Right forelimb (tissue), 1 donor: ENCODE measurements at regions not wholly inside any gene's neighbourhood (a gene's known extent, or its start where the extent isn't known, plus 50 kb on each side); places are given as distances from the start of the nearest gene placed in this dataset.

ENCODE experiments used
- DNase-seq: peaks from one replicate; pipeline ENCODE4 v3.0.0-alpha.2; 2018

DNA sequence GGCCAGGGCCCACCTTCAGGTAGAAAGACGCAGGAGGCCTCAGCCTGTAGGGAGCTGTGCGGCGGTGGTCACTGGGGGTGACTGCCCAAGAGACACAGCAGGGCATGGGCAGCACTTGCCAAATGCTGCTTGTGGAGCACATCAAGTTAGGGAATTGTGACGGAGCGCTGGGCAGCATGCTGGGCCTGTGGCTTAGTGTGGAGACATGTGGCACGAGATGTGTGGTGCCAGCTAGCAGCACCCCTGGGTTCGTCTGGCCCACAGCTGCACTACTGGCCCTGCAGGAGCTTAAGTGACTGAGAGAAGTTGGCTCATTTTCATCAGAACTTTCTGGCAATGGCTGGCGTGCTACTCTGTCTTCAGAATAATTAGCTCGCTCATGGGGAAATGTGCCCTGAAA is 213.1 kb upstream of the SYNDIG1 start:
- no peak for DNase-seq

DNA sequence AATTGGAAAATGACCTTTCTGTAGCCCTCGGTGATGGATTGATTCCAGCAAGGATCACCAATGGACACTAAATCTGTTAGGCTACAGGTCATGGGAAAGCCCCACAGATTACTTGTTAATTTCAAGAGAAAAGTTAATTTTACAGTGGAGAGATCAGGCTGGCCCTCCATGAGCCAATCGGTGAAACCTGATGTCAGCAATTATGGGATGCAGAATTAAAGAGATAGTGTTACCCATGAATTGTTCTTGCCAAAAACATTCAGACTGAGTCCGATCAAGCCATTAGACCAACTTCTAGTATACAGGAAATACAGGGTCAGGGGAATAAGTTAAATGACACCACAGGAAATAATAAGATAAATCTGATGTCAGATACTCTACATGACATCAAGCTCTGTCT is 214.9 kb upstream of the SYNDIG1 start:
- no peak for DNase-seq

DNA sequence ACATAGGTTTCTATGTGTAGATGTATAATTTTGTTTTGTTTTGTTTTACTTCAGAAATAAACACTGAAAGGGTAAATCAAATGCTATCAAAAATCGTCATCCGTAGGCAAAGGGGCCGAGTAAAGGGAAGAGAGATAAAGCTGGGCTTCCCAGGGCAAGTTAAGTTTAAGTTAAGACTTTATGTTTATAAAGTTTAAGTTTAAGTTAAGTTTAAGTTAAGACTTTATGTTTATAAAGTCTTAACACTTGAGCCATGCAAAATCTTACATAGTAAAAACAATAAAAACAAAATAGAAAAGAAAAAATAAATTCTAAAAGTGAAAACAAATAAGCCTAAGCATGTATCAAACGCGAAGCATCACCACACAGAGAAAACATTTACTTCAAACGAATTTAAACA is 216.1 kb upstream of the SYNDIG1 start:
- DNase-seq: no peak

DNA sequence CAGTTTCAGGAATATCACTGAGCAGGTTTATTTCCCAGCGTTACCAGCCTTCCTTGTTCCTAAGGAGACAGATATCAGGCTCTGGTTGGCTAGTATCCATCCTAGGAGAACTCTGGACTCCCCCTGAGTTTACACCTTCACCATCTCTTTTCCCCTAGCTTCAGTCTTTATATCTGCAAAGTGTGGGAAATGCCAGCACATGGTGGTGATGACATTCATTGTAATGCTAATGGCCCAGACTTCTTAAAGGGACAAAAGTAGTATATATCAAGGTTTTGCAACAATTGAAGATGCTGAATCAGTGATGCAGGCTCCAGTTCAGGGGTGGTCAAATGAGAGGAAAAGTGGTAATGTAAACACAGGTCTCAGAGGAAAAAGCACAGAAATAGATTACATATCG is 224.3 kb upstream of the SYNDIG1 start:
- no peak for DNase-seq

DNA sequence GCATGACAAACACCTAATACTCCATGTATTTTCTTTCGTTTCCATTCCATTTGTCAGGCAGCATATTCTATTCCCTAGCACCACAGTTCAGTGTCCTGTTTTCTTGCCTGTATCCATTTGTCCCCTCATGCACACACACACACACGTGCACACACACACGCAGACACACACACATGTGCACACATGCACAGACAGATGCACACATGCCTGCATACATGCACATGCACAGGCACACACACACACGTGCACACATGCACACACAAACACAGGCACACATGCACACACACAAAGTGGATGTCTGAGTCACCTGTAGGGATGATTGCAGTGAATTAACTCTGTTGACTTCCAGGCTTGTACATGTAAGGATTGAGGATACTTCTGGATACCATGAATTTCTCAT is 226.7 kb upstream of the SYNDIG1 start:
- DNase-seq: no peak

DNA sequence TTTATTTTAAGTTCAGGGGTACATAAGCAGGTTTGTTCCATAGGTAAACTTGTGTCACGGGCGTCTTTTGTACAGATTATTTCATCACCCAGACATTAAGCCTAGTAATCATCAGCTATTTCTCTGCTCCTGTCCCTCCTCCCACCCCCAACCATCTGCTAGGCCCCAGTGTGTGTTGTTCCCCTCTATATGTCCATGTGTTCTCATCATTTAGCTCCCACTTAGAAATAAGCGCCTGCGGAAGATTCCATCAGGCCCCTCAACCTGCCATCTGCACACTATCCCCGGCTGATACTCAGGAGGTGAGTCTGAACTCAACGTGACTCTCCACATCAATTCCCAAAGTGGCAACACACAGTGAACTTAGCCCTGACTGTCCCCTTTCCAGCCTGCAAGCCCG is 228.0 kb upstream of the SYNDIG1 start:
- DNase-seq: no peak

DNA sequence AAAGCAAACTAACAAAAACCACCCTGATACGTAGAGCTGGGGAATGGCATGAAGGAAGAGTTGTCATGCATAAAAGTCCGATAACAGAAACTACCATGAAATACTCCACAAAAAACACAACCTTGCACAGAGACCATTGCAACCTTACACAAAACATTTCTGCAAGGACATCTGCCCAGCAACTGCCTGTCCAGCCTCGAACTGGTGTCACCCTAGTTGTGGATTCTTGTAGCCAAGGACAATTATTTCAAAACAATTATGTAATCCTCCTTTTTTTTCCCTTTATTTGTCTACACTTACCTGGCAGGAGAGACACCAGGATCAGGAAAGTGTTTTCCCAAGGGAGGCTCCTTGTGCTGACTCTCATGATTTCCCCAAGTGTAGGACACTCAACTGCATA is 232.5 kb upstream of the SYNDIG1 start:
- DNase-seq: no peak

DNA sequence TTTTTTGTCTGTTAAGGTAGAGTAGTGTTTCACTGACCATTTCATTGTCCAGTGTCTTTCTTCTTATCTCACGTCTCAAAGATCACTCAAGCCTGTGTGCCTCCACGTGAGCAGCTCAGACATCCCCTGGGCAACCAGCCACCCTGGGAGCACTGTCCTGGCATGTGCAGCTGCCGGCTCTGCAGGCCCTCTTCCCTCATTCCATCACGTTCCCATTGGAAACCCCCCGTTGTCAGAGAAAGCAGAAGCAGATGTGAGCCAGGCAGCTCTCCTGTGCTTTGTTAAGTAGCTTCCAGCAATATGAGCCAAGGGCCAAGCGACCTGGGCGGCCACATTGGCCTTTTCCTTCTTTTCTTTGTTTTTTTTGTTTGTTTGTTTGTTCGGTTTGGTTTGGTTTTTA is 233.2 kb upstream of the SYNDIG1 start:
- DNase-seq: no peak

DNA sequence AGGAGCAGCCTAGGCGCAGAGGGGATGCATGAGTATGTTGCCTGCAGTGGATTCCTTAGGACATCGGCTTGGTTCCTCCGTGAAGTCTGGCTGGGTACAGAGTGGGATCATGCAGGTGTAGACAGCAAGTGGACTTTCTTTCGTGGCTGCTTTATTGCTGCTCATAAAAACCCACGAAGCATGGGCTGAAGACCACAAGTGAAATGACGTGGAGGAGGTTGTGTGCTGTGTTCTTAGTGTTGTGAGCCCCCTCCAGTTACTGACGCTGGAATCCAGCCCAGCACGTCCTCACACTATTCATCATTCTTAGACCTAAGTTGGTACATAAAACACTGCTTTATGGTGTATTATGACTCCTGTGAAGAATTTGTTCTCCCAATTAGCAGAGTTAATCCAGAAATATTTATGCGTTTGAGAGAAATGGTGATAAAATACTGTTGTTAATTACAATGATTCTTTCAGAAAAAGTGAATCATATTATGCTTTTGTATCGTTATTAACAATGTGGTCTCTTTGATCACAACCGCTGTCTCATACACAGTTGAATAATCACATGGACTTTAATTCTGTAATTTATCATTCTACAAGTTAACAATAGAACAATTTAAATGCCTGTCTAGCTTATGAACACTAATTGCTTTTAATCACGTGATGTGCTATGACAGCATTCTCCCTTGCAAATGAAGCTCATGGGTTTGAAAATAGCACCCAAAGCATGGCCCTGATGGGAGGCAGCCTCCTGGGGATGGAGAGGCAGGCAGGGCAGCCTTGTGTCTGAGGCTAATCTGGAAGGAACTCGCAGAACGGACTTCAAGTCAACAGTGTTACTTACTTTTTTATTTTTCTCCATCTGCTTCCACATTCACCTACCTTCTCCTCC is 233.9 kb upstream of the SYNDIG1 start:
- DNase-seq: no peak

DNA sequence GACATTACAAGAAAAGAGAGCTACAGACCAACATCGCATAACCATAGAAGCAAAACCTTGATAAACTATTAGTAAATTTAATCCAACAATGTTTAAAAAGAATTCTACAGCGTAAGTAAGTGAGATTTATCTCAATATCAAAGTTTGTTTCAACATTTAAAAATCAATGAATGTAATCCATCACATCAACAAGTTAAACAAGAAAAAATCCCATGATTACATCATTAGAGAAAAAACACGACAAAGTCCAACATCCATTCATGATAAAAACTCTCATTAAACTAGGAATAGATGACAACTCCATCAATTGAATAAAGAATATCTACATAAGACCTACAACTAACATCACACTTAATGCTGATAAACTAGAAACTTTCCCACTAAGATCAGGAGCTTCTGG is 239.0 kb upstream of the GGTLC1 start:
- no peak for DNase-seq

DNA sequence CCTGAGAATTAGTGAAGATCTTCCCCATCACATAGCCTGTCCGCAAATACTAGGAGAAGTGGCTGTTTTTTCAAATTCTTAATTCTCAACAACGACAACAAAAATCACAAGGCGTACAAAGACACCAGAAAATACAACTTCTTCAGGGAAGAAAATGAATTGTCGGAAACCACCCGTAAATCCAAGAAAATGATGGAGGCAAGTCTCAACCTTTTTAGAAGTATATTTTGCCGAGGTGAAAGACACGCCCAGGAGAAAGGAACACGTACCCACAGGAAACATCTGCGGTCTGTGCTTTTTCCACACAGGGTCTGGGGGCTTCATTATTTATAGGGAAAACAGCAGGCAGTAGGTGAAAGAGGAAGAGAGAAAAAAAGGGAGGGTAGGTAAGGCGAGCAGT is 223.9 kb upstream of the GGTLC1 start:
- DNase-seq: no peak

DNA sequence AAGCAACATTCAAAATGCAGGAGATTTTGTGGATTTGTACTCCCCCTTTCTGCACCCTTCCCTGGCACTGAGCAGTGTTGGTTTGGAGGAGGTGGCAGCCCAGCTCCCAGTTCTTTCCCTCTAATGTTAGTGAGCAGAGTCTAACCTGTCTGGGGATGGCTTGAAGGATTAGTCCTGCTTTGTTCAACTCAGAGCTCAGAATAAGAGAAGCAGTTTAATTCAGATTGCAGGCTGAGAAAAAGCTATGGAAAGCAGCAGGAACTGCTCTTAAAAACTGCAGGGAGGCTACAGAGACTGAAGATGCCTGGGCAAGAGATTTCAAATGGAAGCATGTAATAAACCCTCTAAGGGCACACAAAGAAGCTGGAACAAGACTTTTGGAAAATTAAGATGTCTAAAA is 223.4 kb upstream of the GGTLC1 start:
- DNase-seq: no peak

DNA sequence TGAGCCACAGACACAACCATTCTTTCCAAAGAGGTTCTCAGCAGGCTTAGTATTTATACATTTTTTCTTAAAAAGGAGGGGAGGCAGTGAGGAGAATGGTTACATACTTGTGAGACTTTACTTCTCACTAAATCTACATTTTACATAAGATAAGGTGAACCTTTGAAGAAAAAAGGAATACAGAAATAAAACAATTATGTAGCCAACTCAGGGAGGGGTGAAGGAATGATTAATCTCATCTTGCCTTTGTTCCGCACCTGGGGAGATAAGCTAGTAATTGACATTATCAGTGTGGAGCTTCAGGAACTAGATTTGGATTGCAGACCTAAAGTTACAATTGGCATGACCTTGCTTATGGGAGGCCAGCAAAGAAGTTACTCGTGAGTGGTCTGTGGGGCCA is 221.8 kb upstream of the GGTLC1 start:
- no peak for DNase-seq

DNA sequence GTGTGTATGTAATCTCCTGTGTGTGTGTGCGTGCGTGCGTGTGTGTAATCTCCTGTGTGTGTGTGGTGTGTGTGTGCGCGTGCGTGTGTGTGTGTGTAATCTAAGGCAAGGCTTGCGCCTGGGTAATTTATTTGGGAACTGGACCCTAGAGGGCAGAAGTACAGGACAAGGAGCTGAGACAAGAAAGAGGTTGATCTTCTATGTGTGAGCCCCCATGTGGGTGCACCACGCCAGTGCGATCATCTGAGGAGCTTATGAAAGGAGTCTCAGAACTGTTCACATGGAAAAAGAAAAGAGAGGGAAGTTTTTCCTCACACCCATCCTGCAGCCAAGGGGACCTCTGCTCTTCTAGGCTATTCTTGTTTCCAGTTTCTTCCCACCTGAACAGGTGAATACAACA is 220.1 kb upstream of the GGTLC1 start:
- DNase-seq: no peak

DNA sequence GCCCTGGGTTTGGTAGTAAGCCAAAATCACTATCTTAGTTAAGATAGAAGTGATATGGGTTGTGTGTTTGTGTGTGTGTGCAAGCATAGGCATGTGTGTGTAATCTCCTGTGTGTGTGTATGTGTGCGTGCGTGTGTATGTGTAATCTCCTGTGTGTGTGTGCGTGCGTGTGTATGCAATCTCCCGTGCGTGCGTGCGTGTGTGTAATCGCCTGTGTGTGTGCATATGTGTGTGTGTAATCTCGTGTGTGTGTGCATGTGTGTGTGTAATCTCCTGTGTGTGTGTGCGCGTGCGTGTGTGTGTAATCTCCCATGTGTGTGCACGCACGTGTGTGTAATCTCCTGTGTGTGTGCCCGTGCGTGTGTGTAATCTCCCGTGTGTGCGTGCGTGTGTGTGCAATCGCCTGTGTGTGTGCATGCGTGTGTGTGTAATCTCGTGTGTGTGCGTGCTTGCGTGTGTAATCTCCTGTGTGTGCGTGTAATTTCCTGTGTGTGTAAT is 219.3 kb upstream of the GGTLC1 start:
- no peak for DNase-seq

DNA sequence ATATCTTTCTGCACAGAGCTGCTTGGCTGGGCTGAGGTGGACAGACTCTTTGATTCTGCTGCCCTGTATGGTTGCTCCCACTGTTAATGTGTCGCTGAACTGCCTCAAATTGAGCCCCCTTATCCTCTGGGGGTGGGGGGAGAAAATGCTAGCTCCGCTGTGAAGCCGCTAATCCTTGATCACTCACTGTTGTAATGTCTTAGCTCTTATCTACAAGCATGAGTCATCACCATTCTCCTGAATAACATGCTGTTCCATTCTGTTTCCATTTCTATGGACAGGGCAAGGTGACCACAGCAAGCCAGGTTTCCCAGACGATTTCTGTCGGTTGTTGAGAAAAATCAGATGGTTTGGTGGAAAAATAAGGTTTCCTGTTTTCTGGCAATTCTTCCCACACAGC is 218.4 kb upstream of the GGTLC1 start:
- DNase-seq: no peak

DNA sequence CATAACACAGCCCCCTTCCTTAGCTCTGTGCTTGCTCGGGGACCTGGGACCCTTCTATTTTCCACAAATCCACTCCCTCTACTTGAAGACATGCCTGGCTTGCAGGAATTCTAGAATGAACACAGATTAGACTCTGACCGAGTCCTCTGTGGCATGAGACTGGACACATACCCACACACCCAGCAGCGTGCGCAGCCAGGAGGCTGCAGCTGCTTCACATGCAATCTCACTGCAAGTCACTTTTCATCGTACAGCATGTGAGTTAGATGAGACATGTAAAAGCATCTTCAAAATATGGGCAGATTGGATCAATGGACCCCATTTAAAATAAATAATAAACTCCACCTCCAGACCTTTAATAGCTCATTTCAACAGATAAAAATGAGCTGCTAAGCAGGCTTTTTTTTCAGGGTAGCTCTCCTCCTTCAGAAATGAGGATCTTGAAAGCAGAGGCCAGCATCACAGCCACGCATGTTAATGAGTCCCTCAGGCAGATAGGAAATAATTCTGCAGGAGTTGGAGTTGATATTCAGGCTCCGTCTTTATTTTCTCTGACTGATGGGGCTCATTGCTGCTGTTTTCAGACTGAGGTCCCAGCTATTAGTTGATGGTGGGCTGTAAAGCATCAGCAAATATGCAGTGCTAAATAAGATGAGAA is 215.1 kb upstream of the GGTLC1 start:
- DNase-seq: no peak

DNA sequence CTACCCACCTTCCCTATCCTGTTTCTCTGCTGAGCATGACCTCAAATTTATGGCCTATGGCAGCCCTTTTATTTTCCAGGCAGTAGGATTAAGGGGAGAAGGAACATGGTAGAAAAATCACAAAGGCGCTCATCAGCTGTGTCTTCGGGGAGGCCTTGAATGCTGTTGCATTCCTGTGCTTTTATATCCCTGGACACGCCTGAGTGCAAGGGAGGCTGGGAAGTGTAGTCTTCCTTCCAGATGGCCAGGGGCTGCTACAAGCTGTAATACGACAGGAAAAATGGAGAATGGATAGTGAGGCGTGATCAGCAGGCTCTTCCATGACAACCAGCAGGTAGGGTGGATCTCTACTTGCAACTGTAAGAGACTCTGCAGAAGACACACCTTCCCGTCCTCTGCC is 210.9 kb upstream of the GGTLC1 start:
- no peak for DNase-seq

DNA sequence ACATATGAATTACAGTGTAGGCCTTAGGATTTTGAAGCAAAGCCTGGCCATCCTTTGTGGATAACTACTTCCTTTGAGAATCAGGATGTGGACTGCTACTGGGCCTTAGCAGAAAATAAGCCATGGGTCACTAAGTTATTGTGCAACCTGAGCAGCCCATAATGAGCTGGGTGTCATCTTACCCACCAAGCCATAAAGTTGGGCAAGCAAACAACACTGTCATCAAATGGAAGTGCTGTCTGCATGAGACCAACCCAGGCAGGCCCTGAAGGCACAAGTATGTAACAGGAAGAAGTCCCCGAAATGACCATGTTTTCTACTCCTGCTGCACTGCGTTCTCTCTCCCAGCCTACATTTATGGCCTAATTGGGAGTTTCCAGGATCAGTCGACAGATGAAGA is 205.6 kb upstream of the GGTLC1 start:
- no peak for DNase-seq

DNA sequence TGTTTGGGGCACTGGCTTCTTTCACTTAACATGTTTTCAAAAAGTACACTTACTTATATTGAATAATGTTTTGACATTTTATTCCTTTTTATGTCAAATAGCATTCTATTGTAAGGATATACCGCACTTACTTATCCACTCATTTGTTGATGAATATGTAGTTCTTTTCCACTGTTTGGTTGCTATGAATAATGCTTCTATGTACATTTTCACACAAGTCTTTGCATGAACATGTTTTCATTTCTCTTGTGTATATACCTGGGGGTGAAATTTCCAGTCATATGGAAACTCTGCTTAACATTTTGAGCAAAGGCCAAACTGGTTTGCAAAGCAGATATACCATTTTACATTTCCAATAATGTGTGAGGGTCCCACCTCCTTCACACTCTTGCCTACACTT is 202.3 kb upstream of the GGTLC1 start:
- DNase-seq: no peak

DNA sequence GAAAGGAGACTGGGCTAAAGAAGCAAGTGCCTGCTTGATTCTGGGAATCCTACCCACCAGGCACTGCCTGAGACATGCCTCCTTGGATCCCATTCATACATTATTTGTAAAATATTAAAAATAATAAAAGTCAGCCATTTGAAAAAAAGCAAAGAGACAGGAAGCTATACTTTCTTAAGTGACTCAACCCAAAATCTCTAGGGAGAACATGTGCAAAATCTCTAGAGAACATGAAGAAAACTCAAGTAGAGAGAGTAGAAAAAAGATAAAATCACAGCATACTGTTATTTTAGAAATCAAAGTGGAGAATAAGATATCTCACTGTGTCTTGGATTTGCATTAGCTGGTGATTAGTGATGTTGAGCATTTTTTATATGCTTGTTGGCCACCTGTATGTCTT is 197.2 kb upstream of the GGTLC1 start:
- no peak for DNase-seq

DNA sequence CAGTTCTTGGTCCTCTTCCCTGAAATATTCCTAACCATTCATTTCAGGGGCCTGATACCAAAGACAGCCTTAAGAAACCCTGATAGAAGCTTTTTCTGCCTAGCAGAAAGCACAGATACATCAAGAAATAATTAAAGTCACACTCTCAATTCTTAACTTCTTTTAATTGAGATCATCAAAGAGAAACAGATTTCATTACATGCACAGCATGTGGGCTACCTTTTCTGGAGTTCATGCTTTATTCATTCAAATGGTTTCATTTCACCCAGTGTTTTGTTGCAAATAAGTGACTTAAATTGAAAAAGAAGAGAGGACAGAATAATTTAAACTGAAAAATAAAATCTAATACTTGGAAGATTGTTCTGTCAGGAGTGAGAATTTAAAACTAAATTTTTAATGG is 192.6 kb upstream of the GGTLC1 start:
- DNase-seq: no peak

DNA sequence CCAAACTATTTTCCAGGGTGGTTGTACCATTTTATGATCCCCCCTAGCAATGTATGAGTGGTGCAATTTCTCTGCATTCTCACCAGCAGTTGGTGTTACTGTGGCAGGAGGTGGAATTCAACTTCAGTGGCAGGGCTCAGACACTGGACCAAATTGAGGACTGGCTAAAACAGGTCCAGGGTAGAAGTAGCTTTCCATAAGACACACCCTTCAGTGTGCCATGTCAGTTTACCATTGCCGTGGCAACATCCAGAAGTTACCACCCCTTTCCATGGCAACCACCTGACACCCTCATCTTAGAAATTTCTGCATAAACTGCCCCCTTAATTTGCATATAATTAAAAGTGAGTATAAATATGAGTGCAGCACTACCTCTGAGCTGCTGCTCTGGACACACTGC is 180.7 kb upstream of the GGTLC1 start:
- no peak for DNase-seq

DNA sequence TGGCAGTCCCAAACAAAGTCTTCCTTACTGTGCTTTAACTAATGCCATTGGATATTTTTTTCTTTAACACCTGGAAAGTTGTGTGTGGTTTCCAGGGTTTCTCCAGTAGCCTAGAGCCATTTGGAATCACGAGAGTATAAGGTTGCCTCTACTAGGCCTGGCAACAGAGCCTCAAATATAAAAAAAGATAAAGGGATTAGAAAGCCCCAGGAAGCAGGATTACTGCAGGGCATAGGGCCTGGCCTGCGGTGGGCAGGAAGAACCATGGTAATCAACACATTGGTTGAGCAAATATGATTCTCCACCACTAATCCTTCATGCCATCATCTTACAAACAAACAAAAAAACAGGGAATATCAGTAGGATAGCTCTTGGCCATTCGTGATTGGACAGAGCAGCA is 177.8 kb upstream of the GGTLC1 start:
- DNase-seq: no peak

DNA sequence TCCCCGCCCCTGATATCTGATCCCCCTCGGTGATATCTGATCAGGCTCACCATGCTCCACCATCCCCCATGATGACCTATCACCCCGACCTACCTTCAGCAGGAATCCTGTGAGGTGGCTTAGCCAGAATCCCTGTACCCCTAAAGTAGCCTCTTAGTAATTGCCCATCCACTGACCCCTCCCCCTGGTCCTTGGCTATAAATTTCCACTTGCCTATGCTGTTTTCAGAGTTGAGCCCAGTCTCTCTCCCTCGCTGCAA is 177.5 kb upstream of the GGTLC1 start:
- no peak for DNase-seq
